HFF-Myc (cell line): ENCODE measurements at regions not wholly inside any gene's neighbourhood (a gene's known extent, or its start where the extent isn't known, plus 50 kb on each side); places are given as distances from the start of the nearest gene placed in this dataset.
"Not testable (repeated sequence)": the region's sequence is repeated elsewhere in the genome, so short reads cannot be mapped to it uniquely, and the experiment has no call there.

Source experiments
- DNase-seq: peaks from one replicate; pipeline ENCODE4 v3.0.0-alpha.2; 2011; ENCODE audit warnings: low read depth; ENCODE audit errors: extremely low read depth
- H3K4me3 ChIP-seq: replicated peaks from 2 replicates; pipeline ENCODE4 v1.5.1; 2011; ENCODE audit warnings: low read depth, mild to moderate bottlenecking, control low read depth, low read length
- CTCF ChIP-seq: IDR thresholded peaks from 2 replicates; pipeline ENCODE4 v1.5.1; 2012; ENCODE audit warnings: mild to moderate bottlenecking, low read depth, low read length, control low read depth; ENCODE audit errors: missing control alignments

- no peak for TF ChIP-seq CTCF
- no peak overlapping the region for H3K4me3 ChIP-seq
- no peak for DNase-seq
Observed at GRCh38 chr9:96100385-96101300, 201.3 kb downstream of the HSD17B3 start.

- not testable (repeated sequence) for DNase-seq, H3K4me3 ChIP-seq
Observed at GRCh38 chr9:96090630-96091029, 211.3 kb downstream of the HSD17B3 start.

- no peak for TF ChIP-seq CTCF
- DNase-seq = no peak
- no peak overlapping the region for H3K4me3 ChIP-seq
Observed at GRCh38 chr9:96089452-96090085, 212.4 kb downstream of the HSD17B3 start.

- H3K4me3 ChIP-seq = no peak overlapping the region
- TF ChIP-seq CTCF = no peak
- no peak for DNase-seq
Observed at GRCh38 chr9:96088510-96088909, 213.0 kb downstream of the ERCC6L2 start.

- no peak for DNase-seq
Observed at GRCh38 chr9:96087669-96088299, 212.3 kb downstream of the ERCC6L2 start.

GRCh38 chr9:96086936-96087571 lies 211.6 kb downstream of the ERCC6L2 start:
- no peak for TF ChIP-seq CTCF
- DNase-seq = no peak
- no peak overlapping the region for H3K4me3 ChIP-seq

More at GRCh38 chr9:96087669-96088299, 212.3 kb downstream of the ERCC6L2 start:
- no peak for TF ChIP-seq CTCF
- no peak overlapping the region for H3K4me3 ChIP-seq
